K562 (cell line): ENCODE measurements at regions not wholly inside any gene's neighbourhood (a gene's known extent, or its start where the extent isn't known, plus 50 kb on each side); places are given as distances from the start of the nearest gene placed in this dataset.

Experiments used
- ATAC-seq: fragments of 200-7000 bp; cut with Tn5 transposase; 3 replicates; pipeline ENCODE4 v1.9.1; 2020; ENCODE audit warnings: moderate library complexity
- BruUV-seq: library from RNA; stranded (reverse); fragments of 400-500 nt; replicated peaks from 2 replicates; lab custom pipeline; 2021; lab: Mats Ljungman, UMichigan
- CTCF ChIA-PET: fragments of 300-600 bp; formaldehyde crosslinking; extraction: SDS; loops from one replicate; lab custom pipeline; 2021; ENCODE audit warnings: low intra/inter-chr PET ratio; lab: Yijun Ruan, JAX
- POLR2A ChIA-PET: fragments of 300-600, 350-650 bp; sonication (Branson Sonifier 250); formaldehyde crosslinking; extraction: SDS; loops from one replicate; lab custom pipeline; 2021; ENCODE audit warnings: antibody characterized with exemption, inconsistent platforms; lab: Yijun Ruan, JAX
- DNase-seq, 4 experiments: peaks; one replicate each; pipeline versions ENCODE4 v3.0.0 to v3.0.0-alpha.2; 2011 to 2018; ENCODE audit warnings: low spot score in 3 of 4, mixed read lengths in 3 of 4; ENCODE audit errors: extremely low read depth in 1 of 4
- FAIRE-seq: peaks from 2 replicates; lab custom pipeline; 2011; peaks lifted over from hg19 to GRCh38; lab: Jason Lieb, UNC
- H2AFZ ChIP-seq: 2 replicates; pipeline ENCODE4 v1.6.0; 2011; ENCODE audit warnings: low read depth, low read length, control low read depth, inconsistent platforms
- H3K27ac ChIP-seq: fragments of 200-600 bp; 3 replicates; pipeline ENCODE4 v1.8.0; 2011; ENCODE audit warnings: low read depth, mild to moderate bottlenecking, control low read depth, inconsistent platforms, low read length, moderate library complexity, mixed read lengths; ENCODE audit errors: extremely low read depth
- H3K27me3 ChIP-seq, 2 experiments: fragments of 300-600 bp in 1 of 2; 2 replicates in 1 of 2; 3 replicates in 1 of 2; pipeline versions ENCODE4 v1.6.0 to v1.8.0; 2011; ENCODE audit warnings: inconsistent platforms in 2 of 2, low read length in 2 of 2, mild to moderate bottlenecking in 1 of 2, mixed read lengths in 1 of 2, moderate library complexity in 1 of 2; ENCODE audit not compliant: control insufficient read depth in 2 of 2, insufficient read depth in 2 of 2
- H3K36me3 ChIP-seq: fragments of 300-600 bp; 3 replicates; pipeline ENCODE4 v1.8.0; 2011; ENCODE audit warnings: mild to moderate bottlenecking, low read length, inconsistent platforms; ENCODE audit not compliant: control insufficient read depth, insufficient read depth
- H3K4me1 ChIP-seq, 2 experiments: fragments of 200-600 bp in 1 of 2; replicated peaks in 1 of 2; 2 replicates in 1 of 2; 3 replicates in 1 of 2; pipeline versions ENCODE4 v1.5.1 to v1.8.0; 2011; ENCODE audit warnings: inconsistent platforms in 2 of 2, low read length in 2 of 2, mild to moderate bottlenecking in 1 of 2, mixed read lengths in 1 of 2, moderate library complexity in 1 of 2; ENCODE audit not compliant: control insufficient read depth in 2 of 2, insufficient read depth in 2 of 2
- H3K4me2 ChIP-seq: 2 replicates; pipeline ENCODE4 v1.6.1; 2011; ENCODE audit warnings: low read length, control low read depth, inconsistent platforms, mixed read lengths; ENCODE audit not compliant: insufficient read depth
- H3K4me3 ChIP-seq: fragments of 200-600 bp; sonication (generic), shearing (Covaris generic); 2 replicates; pipeline ENCODE4 v1.5.1; 2016; ENCODE audit warnings: control low read depth, inconsistent platforms
- H3K79me2 ChIP-seq: fragments of 200-600 bp; 3 replicates; pipeline ENCODE4 v1.8.0; 2011; ENCODE audit warnings: low read length, inconsistent platforms; ENCODE audit not compliant: control insufficient read depth, insufficient read depth
- H3K9ac ChIP-seq, 2 experiments: 2 replicates each; pipeline versions ENCODE4 v1.6.0 to v1.6.1; 2011; ENCODE audit warnings: low read depth in 2 of 2, low read length in 2 of 2, control low read depth in 1 of 2, inconsistent platforms in 1 of 2, mild to moderate bottlenecking in 1 of 2, mixed read lengths in 1 of 2; ENCODE audit not compliant: insufficient read depth in 1 of 2
- H3K9me1 ChIP-seq: one replicate; pipeline ENCODE4 v1.6.0; 2011; ENCODE audit warnings: inconsistent platforms, mild to moderate bottlenecking, low read length, moderate library complexity; ENCODE audit not compliant: control insufficient read depth, insufficient read depth
- H3K9me3 ChIP-seq: replicated peaks from 2 replicates; pipeline ENCODE4 v1.5.1; 2011; ENCODE audit warnings: low read depth, low read length, inconsistent platforms; ENCODE audit not compliant: control insufficient read depth, insufficient read depth
- H4K20me1 ChIP-seq: replicated peaks from 2 replicates; pipeline ENCODE4 v1.6.1; 2011; ENCODE audit warnings: low read length, inconsistent platforms, mixed read lengths; ENCODE audit not compliant: control insufficient read depth, insufficient read depth
- BHLHE40 ChIP-seq: IDR thresholded peaks from 2 replicates; pipeline ENCODE4 v1.6.1; 2011; ENCODE audit warnings: low read length, improper control_type of control experiment
- E2F5 ChIP-seq: sonication (generic); formaldehyde crosslinking; IDR thresholded peaks from 2 replicates; pipeline ENCODE4 v1.8.0; 2022; ENCODE audit warnings: mild to moderate bottlenecking, missing genetic modification reagents
- GMEB1 ChIP-seq: fragments of 250-450 bp; sonication (Bioruptor Pico); IDR thresholded peaks from 2 replicates; pipeline ENCODE4 v1.4.0; 2020; ENCODE audit warnings: mild to moderate bottlenecking
- LCOR ChIP-seq: sonication (generic); formaldehyde crosslinking; IDR thresholded peaks from 2 replicates; pipeline ENCODE4 v1.8.0; 2022; ENCODE audit warnings: mild to moderate bottlenecking, missing genetic modification reagents
- NCOA2 ChIP-seq, 2 experiments: fragments of 450-650 bp; IDR thresholded peaks; 2 replicates each; pipeline ENCODE4 v1.6.1; 2018; ENCODE audit warnings: mild to moderate bottlenecking in 2 of 2, moderate library complexity in 1 of 2; ENCODE audit not compliant: partially characterized antibody in 2 of 2
- ZNF316 ChIP-seq: fragments of 450-650 bp; IDR thresholded peaks from 2 replicates; pipeline ENCODE4 v1.6.1; 2016
- ZNF354B ChIP-seq: fragments of 250-450 bp; sonication (Bioruptor Pico); IDR thresholded peaks from 2 replicates; pipeline ENCODE4 v1.4.0; 2020
- ZNF408 ChIP-seq: fragments of 250-450 bp; sonication (Bioruptor Pico); IDR thresholded peaks from 2 replicates; pipeline ENCODE4 v1.4.0; 2020; ENCODE audit warnings: low read depth, mild to moderate bottlenecking, moderate library complexity
- WGBS: fragments of 100-300 bp; shearing (Covaris generic); methylation state at CpG from one replicate; pipeline ENCODE4 v1.1.6; 2016; ENCODE audit warnings: low coverage, mixed read lengths; ENCODE audit not compliant: insufficient coverage; ENCODE audit errors: missing lambda C conversion rate; 5-methylcytosine and 5-hydroxymethylcytosine counted together
- in situ Hi-C: fragments of 300-500 bp; cut with MboI; formaldehyde crosslinking; loops from 4 replicates; pipeline ENCODE4 v1.15.0; 2018; ENCODE audit warnings: inconsistent platforms, mixed read lengths
- intact Hi-C: fragments of 100-400 bp; cut with micrococcal nuclease; formaldehyde crosslinking; loops from 2 replicates; pipeline ENCODE4 v1.14.2; 2022

GRCh38 chr13:72146816-72147215 lies 279.8 kb upstream of the DACH1 start:
- intact Hi-C loops (no loop called here), in situ Hi-C loops (no loop called here)
- H3K9me3 ChIP-seq, result no peaks in the 10 kb centered on the region
- H2AFZ ChIP-seq, result no peak overlapping the region
- H3K4me3 ChIP-seq, result no peak overlapping the region
- H3K9me1 ChIP-seq, result no peaks in the 10 kb centered on the region
- ChIA-PET CTCF (no interaction called here), POLR2A (no interaction called here)
- H3K4me2 ChIP-seq, result no peak overlapping the region
- DNase-seq (no peak), ATAC-seq (no peak), FAIRE-seq (no peak)
- no peaks in the 10 kb centered on the region for H3K27me3 ChIP-seq
- H3K36me3 ChIP-seq, result no peaks in the 10 kb centered on the region
- 0% methylated on average over 5 of the region's 5 CpGs for WGBS
- TF ChIP-seq GMEB1 (CRISPR knock-in tag), result no peak
- no peak for TF ChIP-seq E2F5 (CRISPR knock-in tag)
- TF ChIP-seq BHLHE40, result no peak
- no peak for TF ChIP-seq LCOR (CRISPR knock-in tag)
- TF ChIP-seq ZNF408 (CRISPR knock-in tag), result no peak
- no peak for TF ChIP-seq ZNF316
- TF ChIP-seq NCOA2 (IDR thresholded peaks at IDR 0.05; ENCODE audit: partially characterized antibody in 2 of 2), result no peak
- no peak for TF ChIP-seq ZNF354B (CRISPR knock-in tag)
- no peaks in the 10 kb centered on the region for H3K79me2 ChIP-seq
- no peak overlapping the region for H3K9ac ChIP-seq
- H3K27ac ChIP-seq, result no peak overlapping the region
- no peaks in the 10 kb centered on the region for H3K4me1 ChIP-seq
- no peaks in the 10 kb centered on the region for H4K20me1 ChIP-seq
- BruUV-seq, result no TSS peak
